A549 (cell line): ENCODE measurements at regions not wholly inside any gene's neighbourhood (a gene's known extent, or its start where the extent isn't known, plus 50 kb on each side); places are given as distances from the start of the nearest gene placed in this dataset.
"Not testable (repeated sequence)": the region's sequence is repeated elsewhere in the genome, so short reads cannot be mapped to it uniquely, and the experiment has no call there.

Experiments used
- MAFK ChIP-seq: fragments of 450-650 bp; IDR thresholded peaks from 2 replicates; pipeline ENCODE4 v1.6.1; 2014; ENCODE audit not compliant: partially characterized antibody
- RNF2 ChIP-seq: fragments of 200-600 bp; sonication (generic); IDR thresholded peaks from 2 replicates; pipeline ENCODE4 v1.6.1; 2016; ENCODE audit warnings: low read depth, mild to moderate bottlenecking, antibody characterized with exemption, moderate library complexity, borderline replicate concordance
- SMC3 ChIP-seq: fragments of >200 bp; sonication (Bioruptor Twin); formaldehyde crosslinking; IDR thresholded peaks from 3 replicates; pipeline ENCODE4 v1.6.1; 2018; ENCODE audit warnings: inconsistent platforms
- TF ChIP-seq, protein P1 (sequence below): fragments of >200 bp; sonication (Bioruptor Twin); formaldehyde crosslinking; IDR thresholded peaks from 3 replicates; pipeline ENCODE4 v1.5.1; 2016
- TF ChIP-seq, protein P2 (sequence below): fragments of 450-650 bp; IDR thresholded peaks from 2 replicates; pipeline ENCODE4 v1.6.1; 2014; ENCODE audit warnings: antibody characterized with exemption
- TF ChIP-seq, protein P3 (sequence below): IDR thresholded peaks from 2 replicates; pipeline ENCODE4 v1.6.1; 2012; ENCODE audit warnings: low read depth, borderline replicate concordance

DNA sequence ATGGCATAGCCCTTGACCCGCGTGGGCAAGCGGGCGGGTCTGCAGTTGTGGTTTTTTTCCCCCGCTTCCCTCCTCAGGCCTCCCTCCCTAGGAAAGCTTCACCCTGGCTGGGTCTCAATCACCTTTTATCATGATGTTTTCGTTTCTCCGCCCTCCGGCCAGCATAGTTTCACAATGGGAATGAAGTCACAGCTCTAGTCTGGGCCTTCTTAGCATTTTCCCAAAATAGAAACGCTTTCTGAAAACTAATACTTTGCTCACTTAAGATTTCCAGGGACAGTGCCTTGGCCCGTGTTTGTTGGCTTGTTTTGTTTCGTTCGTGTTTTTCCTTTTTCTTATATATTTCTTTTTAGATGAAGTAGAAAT, 344.8 kb upstream of the DEFB115 start:
- TF ChIP-seq, protein P1, sequence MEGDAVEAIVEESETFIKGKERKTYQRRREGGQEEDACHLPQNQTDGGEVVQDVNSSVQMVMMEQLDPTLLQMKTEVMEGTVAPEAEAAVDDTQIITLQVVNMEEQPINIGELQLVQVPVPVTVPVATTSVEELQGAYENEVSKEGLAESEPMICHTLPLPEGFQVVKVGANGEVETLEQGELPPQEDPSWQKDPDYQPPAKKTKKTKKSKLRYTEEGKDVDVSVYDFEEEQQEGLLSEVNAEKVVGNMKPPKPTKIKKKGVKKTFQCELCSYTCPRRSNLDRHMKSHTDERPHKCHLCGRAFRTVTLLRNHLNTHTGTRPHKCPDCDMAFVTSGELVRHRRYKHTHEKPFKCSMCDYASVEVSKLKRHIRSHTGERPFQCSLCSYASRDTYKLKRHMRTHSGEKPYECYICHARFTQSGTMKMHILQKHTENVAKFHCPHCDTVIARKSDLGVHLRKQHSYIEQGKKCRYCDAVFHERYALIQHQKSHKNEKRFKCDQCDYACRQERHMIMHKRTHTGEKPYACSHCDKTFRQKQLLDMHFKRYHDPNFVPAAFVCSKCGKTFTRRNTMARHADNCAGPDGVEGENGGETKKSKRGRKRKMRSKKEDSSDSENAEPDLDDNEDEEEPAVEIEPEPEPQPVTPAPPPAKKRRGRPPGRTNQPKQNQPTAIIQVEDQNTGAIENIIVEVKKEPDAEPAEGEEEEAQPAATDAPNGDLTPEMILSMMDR = not testable (repeated sequence)
- not testable (repeated sequence) for TF ChIP-seq RNF2, SMC3, MAFK
- TF ChIP-seq, protein P2, sequence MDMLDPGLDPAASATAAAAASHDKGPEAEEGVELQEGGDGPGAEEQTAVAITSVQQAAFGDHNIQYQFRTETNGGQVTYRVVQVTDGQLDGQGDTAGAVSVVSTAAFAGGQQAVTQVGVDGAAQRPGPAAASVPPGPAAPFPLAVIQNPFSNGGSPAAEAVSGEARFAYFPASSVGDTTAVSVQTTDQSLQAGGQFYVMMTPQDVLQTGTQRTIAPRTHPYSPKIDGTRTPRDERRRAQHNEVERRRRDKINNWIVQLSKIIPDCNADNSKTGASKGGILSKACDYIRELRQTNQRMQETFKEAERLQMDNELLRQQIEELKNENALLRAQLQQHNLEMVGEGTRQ = not testable (repeated sequence)
- TF ChIP-seq, protein P3, sequence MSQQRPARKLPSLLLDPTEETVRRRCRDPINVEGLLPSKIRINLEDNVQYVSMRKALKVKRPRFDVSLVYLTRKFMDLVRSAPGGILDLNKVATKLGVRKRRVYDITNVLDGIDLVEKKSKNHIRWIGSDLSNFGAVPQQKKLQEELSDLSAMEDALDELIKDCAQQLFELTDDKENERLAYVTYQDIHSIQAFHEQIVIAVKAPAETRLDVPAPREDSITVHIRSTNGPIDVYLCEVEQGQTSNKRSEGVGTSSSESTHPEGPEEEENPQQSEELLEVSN = not testable (repeated sequence)
